ENCODE measurements at regions not wholly inside any gene's neighbourhood (a gene's known extent, or its start where the extent isn't known, plus 50 kb on each side); places are given as distances from the start of the nearest gene placed in this dataset.
A peak's percentile ranks its signal among the peaks of the same experiment; 100 is the strongest.

DNA sequence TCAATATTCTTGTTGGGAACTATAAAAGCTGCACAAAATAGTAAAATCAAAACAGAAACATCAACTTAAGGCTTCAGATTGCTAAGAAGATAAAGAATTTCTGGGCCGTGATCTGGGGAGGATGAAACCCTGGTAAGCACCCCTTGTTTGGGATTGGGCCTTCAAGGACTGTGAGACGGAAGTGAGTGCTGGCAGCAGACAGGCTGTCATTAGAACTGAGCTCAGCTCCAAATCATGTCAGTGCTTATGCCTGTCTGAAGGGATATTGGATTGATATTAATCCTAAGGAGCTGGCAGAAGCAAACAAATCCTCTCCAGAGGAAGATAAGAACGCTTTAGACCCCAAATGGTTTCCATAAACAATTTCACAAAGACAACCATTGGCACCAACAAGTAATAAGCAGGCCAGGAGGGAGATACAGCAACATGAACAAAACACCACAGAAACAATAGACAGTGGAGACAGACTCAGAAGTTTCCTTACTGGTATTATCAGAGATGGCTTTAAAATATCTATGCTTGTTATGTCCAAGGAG is 72.6 kb upstream of the CTXND1 start:
- TF ChIP-seq, protein P1, sequence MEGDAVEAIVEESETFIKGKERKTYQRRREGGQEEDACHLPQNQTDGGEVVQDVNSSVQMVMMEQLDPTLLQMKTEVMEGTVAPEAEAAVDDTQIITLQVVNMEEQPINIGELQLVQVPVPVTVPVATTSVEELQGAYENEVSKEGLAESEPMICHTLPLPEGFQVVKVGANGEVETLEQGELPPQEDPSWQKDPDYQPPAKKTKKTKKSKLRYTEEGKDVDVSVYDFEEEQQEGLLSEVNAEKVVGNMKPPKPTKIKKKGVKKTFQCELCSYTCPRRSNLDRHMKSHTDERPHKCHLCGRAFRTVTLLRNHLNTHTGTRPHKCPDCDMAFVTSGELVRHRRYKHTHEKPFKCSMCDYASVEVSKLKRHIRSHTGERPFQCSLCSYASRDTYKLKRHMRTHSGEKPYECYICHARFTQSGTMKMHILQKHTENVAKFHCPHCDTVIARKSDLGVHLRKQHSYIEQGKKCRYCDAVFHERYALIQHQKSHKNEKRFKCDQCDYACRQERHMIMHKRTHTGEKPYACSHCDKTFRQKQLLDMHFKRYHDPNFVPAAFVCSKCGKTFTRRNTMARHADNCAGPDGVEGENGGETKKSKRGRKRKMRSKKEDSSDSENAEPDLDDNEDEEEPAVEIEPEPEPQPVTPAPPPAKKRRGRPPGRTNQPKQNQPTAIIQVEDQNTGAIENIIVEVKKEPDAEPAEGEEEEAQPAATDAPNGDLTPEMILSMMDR (IDR thresholded peaks at IDR 0.05; ENCODE audit: low read depth, low read length) = no peak
- no peak overlapping the region for H3K4me3 ChIP-seq (ENCODE audit: low read depth, low read length)

DNA sequence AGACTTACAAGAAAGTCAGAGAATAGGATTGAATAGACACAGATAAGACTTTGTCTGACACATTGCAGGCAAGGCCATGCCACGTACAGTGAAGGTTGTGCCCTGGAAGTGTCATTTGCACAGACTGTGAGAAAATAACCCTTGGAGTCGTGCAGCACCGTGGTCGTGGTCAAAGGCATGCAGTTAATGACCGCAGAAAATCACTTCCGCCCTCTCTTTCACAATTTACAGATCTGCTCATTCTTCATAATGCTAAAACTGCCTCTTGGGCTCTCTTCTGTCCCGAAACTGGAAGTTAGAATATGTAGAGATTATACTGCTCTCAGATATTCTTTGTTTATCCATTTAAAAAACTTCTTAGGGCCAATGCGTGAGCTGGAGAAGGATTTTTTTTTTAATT is 73.2 kb upstream of the CTXND1 start:
- no peak overlapping the region for H3K4me3 ChIP-seq (ENCODE audit: low read depth, low read length)
- TF ChIP-seq, protein P1 (IDR thresholded peaks at IDR 0.05; ENCODE audit: low read depth, low read length) = no peak

DNA sequence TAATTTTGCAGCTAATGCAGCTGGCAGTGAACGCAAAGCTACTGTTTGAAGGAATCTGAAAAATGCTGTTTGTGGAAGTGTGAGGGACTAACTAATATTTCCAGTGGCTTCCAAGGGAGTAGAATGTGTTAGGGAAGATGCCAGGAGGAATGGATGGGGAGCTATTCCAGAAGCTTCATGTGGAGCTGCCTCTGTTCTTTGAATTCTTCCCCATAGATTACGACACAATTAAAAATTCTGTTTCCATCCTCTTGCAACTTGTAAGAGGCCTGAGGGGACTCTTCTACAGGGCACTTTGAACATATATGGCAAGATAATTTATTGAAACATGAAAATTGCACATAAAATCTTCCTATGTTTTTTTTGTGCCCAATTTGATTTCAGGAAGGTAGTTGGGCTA is 74.3 kb upstream of the CTXND1 start:
- TF ChIP-seq, protein P1 (IDR thresholded peaks at IDR 0.05; ENCODE audit: low read depth, low read length) = no peak
- no peak overlapping the region for H3K4me3 ChIP-seq (ENCODE audit: low read depth, low read length)

DNA sequence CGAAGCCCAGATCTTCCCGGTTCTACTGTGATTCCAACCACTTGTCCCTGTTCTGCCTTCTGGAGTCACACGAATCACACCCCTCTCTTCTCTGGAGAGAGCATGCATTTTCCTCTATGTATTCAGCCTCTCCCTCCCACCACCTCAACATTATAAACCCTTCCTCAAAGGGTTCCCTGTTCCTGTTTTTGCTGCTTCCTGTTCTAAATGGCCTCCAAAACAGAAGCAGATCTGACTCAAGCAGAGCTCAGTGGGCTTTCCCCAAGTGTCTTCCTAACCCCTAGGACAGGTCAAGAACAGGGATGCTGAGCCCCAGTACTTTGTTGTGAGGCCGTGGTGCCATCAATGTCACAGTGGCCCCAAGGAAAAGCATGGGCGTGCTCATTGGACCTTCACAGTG is 75.7 kb upstream of the ARNT2 start:
- H3K4me3 ChIP-seq (ENCODE audit: low read depth, low read length) = no peak overlapping the region
- TF ChIP-seq, protein P1 (IDR thresholded peaks at IDR 0.05; ENCODE audit: low read depth, low read length) = no peak

DNA sequence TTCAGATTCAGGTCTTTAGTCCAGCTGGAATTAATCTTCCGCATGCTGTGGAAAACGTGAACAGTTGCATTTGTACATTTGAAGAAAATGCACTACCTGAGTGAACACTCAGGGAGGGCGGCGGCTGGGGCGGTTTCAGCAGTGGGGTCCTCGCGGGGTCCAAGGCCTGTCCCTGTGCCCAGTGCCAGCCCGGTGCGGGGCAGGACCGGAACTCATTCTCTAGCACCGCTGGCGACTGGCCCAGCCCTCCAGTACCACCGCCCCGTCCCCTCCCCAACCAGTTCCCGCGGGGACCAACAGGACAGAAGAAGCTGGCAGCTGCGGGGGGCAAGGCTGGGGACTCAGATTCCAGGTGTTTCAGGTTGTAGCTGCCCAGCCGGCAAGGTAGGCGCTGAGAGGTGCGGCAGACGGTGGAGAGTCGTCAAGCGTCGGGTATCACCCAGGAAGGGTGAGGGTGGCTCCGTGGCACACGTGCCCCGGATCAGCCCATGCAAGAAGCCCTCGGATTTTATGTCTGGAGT is 72.2 kb upstream of the ARNT2 start:
- no peak overlapping the region for H3K4me3 ChIP-seq (ENCODE audit: low read depth, low read length)
- TF ChIP-seq, protein P1 (IDR thresholded peaks at IDR 0.05; ENCODE audit: low read depth, low read length) = no peak

DNA sequence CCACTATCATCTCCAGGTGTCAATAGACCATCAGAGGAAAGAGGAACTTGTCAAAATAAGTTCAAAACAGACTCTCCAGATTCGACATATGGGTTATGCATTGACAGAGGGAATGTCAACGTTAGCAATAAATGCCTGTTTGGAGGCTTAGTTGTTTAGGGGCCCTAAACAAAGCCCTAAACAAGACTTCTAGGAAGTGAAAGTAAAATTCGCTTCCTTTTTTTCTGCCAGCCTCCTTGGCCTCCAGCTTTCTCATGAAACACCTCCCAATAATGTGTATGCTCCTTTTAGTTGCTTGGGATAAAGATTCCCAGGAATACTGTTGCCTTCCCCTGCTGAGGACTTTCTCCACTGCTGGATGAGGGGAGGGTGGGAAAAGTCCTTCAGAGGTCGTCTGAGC is 70.9 kb upstream of the ARNT2 start:
- TF ChIP-seq, protein P1 (IDR thresholded peaks at IDR 0.05; ENCODE audit: low read depth, low read length) = no peak
- peak overlapping the region; percentile 31 for H3K4me3 ChIP-seq (ENCODE audit: low read depth, low read length)

DNA sequence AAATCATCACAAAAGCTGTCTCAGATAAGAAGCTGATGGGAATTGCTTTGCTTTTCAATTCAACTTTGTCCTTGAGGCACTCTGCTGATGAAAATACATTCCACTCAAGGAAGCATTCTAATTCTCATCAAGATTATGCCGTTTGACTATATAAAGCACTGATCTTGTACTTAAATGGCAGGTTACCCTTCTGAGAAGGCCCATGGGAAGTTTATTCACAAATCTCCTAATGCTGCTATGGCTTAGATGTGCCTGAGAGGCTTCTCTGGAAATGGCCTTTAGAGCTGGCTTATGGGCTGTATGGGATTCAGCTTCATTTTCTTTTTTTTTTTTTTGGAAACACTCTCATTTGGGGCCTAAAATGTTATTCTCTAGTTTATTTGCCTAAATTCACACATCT is 69.7 kb upstream of the ARNT2 start:
- H3K4me3 ChIP-seq (ENCODE audit: low read depth, low read length) = no peak overlapping the region
- TF ChIP-seq, protein P1 (IDR thresholded peaks at IDR 0.05; ENCODE audit: low read depth, low read length) = no peak
